Colonic mucosa (tissue), 4 donors: ENCODE measurements at regions not wholly inside any gene's neighbourhood (a gene's known extent, or its start where the extent isn't known, plus 50 kb on each side); places are given as distances from the start of the nearest gene placed in this dataset.
"Not testable (repeated sequence)": the region's sequence is repeated elsewhere in the genome, so short reads cannot be mapped to it uniquely, and the experiment has no call there.

ENCODE experiments used
- DNase-seq: peaks from one replicate; pipeline ENCODE4 v3.0.0-alpha.2; 2020
- H3K27ac ChIP-seq: fragments of 200-600 bp; one replicate; pipeline ENCODE4 v1.8.0; 2021
- H3K27me3 ChIP-seq: fragments of 200-600 bp; one replicate; pipeline ENCODE4 v1.8.0; 2021
- H3K36me3 ChIP-seq: fragments of 200-600 bp; one replicate; pipeline ENCODE4 v1.8.0; 2021
- H3K4me1 ChIP-seq: fragments of 200-600 bp; one replicate; pipeline ENCODE4 v1.8.0; 2021; ENCODE audit warnings: mild to moderate bottlenecking
- H3K4me3 ChIP-seq: fragments of 200-600 bp; one replicate; pipeline ENCODE4 v1.8.0; 2021
- H3K9ac ChIP-seq, 2 donors: one replicate each; pipeline ENCODE4 v1.7.0; 2013; ENCODE audit warnings: control low read depth in 2 of 2, low read depth in 2 of 2, low read length in 2 of 2
- H3K9me3 ChIP-seq: fragments of 200-600 bp; one replicate; pipeline ENCODE4 v1.8.0; 2021
- intact Hi-C: fragments of 100-400 bp; cut with DNase I; formaldehyde crosslinking; loops from one replicate; pipeline ENCODE4 v1.14.1; 2022
- TF ChIP-seq, protein P1 (sequence below): fragments of 200-600 bp; IDR thresholded peaks from one replicate; pipeline ENCODE4 v1.8.0; 2022; ENCODE audit warnings: antibody characterized with exemption, mild to moderate bottlenecking
- donor health status: healthy.
- donor health status: DM: no; HTN: no; CAD: no.
- donor health status: DM: no; HTN: no; CAD: no.

DNA sequence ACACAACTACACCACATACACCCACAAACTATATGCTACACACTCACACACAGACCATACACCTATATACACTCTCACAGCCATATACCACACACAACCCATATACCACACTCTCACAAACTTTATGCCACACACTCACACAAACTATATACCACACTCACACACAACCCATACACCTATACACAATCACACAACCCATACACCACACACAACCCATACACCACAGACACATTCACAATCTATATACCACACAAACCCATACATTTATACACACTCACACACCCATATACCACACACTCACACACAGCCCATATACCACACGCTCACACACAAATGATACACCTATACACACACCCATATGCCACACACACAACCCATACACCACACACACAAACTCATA is 163.3 kb downstream of the TMEM121 start:
- intact Hi-C loops: no loop called here
- Histone ChIP-seq H3K36me3 (no peaks in the 10 kb centered on the region), H3K9me3 (no peaks in the 10 kb centered on the region), H3K4me1 (no peaks in the 10 kb centered on the region), H3K9ac (no peak overlapping the region), H3K4me3 (no peak overlapping the region), H3K27me3 (no peaks in the 10 kb centered on the region), H3K27ac (no peak overlapping the region)
- TF ChIP-seq, protein P1, sequence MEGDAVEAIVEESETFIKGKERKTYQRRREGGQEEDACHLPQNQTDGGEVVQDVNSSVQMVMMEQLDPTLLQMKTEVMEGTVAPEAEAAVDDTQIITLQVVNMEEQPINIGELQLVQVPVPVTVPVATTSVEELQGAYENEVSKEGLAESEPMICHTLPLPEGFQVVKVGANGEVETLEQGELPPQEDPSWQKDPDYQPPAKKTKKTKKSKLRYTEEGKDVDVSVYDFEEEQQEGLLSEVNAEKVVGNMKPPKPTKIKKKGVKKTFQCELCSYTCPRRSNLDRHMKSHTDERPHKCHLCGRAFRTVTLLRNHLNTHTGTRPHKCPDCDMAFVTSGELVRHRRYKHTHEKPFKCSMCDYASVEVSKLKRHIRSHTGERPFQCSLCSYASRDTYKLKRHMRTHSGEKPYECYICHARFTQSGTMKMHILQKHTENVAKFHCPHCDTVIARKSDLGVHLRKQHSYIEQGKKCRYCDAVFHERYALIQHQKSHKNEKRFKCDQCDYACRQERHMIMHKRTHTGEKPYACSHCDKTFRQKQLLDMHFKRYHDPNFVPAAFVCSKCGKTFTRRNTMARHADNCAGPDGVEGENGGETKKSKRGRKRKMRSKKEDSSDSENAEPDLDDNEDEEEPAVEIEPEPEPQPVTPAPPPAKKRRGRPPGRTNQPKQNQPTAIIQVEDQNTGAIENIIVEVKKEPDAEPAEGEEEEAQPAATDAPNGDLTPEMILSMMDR: no peak
- DNase-seq: no peak

DNA sequence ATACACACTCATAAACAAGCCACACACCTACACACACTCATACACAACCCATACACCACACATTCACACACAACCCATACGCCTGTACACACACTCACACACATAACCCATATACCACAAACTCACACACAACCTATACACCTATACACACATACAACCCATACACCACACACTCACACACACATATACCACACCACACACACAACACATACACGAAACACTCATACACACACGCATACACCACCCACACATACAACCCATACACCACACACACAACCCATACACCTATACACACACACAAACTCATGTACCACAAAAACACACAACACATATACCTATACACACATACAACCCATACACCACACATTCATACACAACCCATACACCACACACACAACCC is 164.3 kb downstream of the TMEM121 start:
- H3K27me3 ChIP-seq: no peaks in the 10 kb centered on the region
- H3K36me3 ChIP-seq: no peaks in the 10 kb centered on the region
- H3K4me1 ChIP-seq: no peaks in the 10 kb centered on the region
- TF ChIP-seq, protein P1: no peak
- H3K9me3 ChIP-seq: no peaks in the 10 kb centered on the region
- no peak for DNase-seq
- intact Hi-C loops: no loop called here
- no peak overlapping the region for H3K27ac ChIP-seq
- H3K9ac ChIP-seq: no peak overlapping the region
- H3K4me3 ChIP-seq: no peak overlapping the region

DNA sequence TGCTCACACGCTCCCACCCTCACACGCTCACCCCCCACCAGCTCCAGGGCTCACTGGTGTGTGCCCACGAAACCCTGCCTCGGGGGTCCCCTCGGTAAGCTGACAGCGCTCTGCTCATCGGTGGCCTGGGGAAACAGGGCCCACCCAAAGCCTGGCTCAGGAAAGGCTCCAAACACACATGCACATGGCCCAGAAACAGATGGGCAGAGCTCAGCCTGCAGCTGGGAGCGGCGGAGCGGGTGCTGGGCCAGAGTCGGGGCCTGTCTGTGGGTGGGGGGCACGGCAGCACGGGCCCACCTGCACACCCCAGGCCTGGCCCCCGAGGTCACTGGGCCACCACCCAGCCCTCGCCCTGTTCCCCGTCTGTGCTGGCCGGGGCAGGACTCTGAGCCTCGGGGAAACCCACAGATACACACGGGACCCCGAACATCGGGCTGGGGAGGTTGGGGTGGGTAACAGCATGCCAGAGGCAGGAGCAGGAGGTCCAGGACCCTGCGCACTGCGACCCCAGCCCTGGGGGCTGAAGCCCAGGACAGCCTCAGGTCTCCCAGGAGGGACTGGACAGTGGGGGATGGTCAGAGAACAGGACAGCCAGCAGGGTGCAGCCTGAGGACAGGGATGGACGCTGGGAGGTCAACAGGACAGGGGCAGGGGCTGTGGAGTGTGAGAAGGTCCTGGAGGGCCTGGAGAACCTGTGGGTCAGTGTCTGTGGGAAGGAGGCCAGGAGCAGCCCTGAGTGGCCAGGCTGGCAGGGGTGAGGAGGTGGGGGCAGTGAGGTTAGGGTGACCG is 165.1 kb downstream of the TMEM121 start:
- H3K27ac ChIP-seq, H3K9me3 ChIP-seq, H3K4me3 ChIP-seq, H3K36me3 ChIP-seq, intact Hi-C loops, H3K9ac ChIP-seq, H3K27me3 ChIP-seq, DNase-seq, H3K4me1 ChIP-seq: not testable (repeated sequence)

DNA sequence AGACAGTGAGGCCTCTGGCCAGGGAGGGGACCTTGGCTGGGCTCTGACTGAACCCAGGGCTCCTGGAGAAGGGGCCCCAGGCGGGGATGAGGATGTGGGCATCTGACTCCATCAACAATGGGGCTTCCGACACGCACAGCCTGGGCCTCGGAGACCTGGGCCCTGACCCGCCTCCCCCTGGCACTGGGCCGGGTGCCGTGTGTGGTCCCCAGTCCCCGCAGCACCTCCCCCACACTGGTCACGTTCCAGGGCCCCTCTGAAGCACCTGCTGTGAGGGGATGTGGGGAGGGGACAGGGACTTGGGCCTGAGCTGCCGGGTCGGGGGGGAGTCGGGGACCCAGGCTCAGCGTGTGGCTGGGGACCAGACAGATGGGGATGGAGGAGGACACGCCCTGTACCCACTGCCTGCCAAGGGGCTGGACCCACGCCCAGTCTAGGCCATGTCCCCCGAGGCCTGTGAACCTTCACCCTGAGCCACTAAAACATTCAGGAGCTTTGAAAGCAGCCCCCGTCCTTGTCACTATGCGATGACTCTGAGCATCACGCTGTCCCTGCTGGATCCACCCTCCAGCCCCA is 165.8 kb downstream of the TMEM121 start:
- H3K27me3 ChIP-seq, H3K4me1 ChIP-seq, DNase-seq, H3K36me3 ChIP-seq, intact Hi-C loops, H3K9ac ChIP-seq, H3K4me3 ChIP-seq, H3K9me3 ChIP-seq, H3K27ac ChIP-seq: not testable (repeated sequence)

DNA sequence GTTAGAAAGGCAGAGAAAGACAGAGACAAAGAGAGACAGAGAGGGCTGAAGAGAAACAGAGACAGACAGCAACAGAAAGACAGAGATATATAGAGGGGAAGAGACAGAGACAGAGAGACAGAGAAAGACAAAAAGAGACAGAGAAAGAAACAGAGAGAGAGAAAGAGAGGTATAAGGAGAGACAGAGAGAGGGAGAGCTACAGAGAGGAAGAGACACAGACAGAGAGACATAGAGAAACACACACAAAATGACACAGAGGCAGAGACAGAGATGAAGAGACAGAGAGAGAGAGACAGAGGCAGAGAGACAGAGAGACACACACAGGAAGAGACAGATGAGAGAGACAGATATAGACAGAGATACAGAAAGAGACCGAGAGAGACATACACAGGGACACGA is 168.6 kb downstream of the TMEM121 start:
- H3K9ac ChIP-seq: no peak overlapping the region
- TF ChIP-seq, protein P1: no peak
- H3K27ac ChIP-seq: no peak overlapping the region
- no peak overlapping the region for H3K4me3 ChIP-seq
- H3K36me3 ChIP-seq: no peaks in the 10 kb centered on the region
- no peaks in the 10 kb centered on the region for H3K9me3 ChIP-seq
- no peaks in the 10 kb centered on the region for H3K27me3 ChIP-seq
- intact Hi-C loops: no loop called here
- DNase-seq: no peak
- no peaks in the 10 kb centered on the region for H3K4me1 ChIP-seq

DNA sequence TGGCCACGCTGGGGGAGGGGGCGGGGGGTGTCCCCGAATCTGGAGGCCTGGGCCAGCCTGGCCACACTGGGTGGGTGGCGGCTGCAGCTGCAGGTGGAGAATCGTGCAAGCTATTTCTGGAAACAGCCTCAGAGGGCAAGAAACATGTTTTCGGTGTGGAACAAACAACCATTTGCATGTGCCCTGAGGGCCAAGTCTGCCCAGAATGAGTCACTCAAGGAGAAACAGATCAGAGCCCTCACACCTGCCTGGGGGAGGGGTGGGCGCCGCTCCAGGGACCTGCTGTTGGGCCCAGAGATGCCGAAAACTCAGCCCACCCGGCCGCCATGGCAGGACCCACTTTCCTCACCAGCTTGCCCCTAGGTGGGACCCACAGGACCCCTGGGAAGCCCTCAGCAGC is 170.0 kb downstream of the TMEM121 start:
- H3K27ac ChIP-seq, H3K9ac ChIP-seq, H3K4me1 ChIP-seq, H3K27me3 ChIP-seq, H3K9me3 ChIP-seq, DNase-seq, H3K4me3 ChIP-seq, H3K36me3 ChIP-seq, intact Hi-C loops: not testable (repeated sequence)

DNA sequence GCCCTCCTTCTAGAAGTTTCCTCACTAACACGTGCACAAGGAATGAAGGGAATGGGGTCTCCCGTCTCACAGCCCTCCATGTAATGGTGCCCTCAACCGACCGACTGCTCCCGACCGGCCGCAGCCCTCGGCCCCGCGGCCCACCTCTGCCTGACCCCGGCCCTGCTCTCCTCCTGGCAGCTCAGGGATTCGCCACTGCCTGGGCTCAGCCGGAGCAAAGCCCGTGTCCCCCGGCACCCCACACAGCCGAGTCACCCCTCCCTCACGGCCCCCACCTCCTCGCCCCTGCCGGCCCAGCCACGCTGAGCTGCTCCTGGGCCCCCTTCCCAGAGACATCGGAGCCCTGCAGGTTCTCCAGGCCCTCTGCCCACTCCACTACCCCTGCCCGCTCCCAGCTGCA is 171.0 kb downstream of the TMEM121 start:
- DNase-seq, H3K9ac ChIP-seq, H3K4me3 ChIP-seq, H3K4me1 ChIP-seq, intact Hi-C loops, H3K36me3 ChIP-seq, H3K9me3 ChIP-seq, H3K27ac ChIP-seq, H3K27me3 ChIP-seq: not testable (repeated sequence)

DNA sequence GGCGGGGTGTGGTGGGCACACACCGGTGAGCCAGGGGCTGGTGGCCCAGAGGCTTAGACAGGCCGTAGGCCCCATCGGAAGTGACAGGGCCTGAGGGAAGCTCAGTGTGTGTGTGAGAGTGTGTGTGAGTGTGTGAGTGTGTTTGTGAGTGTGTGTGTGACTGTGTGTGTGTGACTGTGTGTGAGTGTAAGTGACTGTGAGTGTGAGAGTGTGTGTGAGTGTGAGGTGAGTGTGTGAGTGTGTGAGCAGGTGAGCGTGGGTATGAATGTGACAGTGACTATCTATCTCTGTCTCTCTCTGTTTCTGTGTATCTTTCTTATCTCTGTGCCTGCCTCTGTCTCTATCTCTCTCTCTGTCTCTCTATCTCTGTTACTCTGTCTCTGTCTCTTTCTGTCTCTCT is 171.6 kb downstream of the TMEM121 start:
- intact Hi-C loops, H3K9ac ChIP-seq, H3K36me3 ChIP-seq, H3K9me3 ChIP-seq, H3K4me3 ChIP-seq, DNase-seq, H3K4me1 ChIP-seq, H3K27ac ChIP-seq, H3K27me3 ChIP-seq: not testable (repeated sequence)

DNA sequence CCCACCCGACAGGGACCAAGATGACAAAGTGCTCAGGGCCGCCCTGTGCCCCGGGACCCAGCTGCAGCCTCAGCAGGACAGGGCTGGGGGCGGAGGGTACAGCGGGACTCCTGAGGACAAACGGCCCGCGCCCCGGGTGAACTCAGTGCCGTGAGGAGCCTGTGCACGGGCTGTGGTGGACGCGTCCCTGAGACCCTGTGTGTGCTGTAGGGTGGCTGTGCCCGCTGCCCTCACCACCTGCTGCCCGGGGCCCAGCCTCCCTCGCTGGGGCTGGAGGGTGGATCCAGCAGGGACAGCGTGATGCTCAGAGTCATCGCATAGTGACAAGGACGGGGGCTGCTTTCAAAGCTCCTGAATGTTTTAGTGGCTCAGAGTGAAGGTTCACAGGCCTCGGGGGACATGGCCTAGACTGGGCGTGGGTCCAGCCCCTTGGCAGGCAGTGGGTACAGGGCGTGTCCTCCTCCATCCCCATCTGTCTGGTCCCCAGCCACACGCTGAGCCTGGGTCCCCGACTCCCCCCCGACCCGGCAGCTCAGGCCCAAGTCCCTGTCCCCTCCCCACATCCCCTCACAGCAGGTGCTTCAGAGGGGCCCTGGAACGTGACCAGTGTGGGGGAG is 172.7 kb downstream of the TMEM121 start:
- H3K4me3 ChIP-seq, DNase-seq, H3K9me3 ChIP-seq, H3K9ac ChIP-seq, intact Hi-C loops, H3K27me3 ChIP-seq, H3K4me1 ChIP-seq, H3K27ac ChIP-seq, H3K36me3 ChIP-seq: not testable (repeated sequence)

DNA sequence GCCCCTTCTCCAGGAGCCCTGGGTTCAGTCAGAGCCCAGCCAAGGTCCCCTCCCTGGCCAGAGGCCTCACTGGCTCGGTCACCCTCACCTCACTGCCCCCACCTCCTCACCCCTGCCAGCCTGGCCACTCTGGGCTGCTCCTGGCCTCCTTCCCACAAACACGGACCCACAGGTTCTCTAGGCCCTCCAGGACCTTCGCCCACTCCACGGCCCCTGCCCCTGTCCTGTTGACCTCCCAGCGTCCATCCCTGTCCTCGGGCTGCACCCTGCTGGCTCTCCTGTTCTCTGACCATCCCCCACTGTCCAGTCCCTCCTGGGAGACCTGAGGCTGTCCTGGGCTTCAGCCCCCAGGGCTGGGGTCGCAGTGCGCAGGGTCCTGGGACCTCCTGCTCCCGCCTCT is 173.3 kb downstream of the TMEM121 start:
- H3K36me3 ChIP-seq, H3K27ac ChIP-seq, H3K4me1 ChIP-seq, H3K27me3 ChIP-seq, H3K9ac ChIP-seq, H3K4me3 ChIP-seq, intact Hi-C loops, H3K9me3 ChIP-seq, DNase-seq: not testable (repeated sequence)
